GM12891 (cell line): ENCODE measurements at regions not wholly inside any gene's neighbourhood (a gene's known extent, or its start where the extent isn't known, plus 50 kb on each side); places are given as distances from the start of the nearest gene placed in this dataset.

Source experiments
- POLR2A ChIP-seq: IDR thresholded peaks from 2 replicates; pipeline ENCODE4 v1.6.1; 2011; ENCODE audit warnings: low read depth, low read length, control low read depth
- POLR2AphosphoS5 ChIP-seq: IDR thresholded peaks from 2 replicates; pipeline ENCODE4 v1.6.1; 2011; ENCODE audit warnings: low read depth, low read length, control low read depth
- SPI1 ChIP-seq: IDR thresholded peaks from 2 replicates; pipeline ENCODE4 v1.6.1; 2011; ENCODE audit warnings: low read depth, low read length, control low read depth

DNA sequence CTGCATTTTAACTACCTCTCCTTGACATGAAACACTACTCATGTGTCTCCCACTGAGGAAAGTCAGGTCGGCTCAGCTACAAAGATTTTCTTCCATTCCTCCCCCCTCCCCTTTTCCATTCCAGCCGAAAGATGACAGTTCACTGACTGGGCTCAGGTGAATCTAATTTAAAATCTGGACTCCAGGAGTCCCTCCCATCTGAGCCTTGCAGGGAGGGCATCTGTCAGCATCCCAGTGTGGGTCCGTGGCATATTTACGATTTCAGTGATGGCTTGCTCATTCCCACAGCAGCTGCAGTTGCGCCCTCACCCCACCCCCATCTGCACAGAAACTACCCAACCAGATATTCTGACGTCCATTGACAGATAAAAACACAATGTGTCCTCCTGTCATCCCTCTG is 153.7 kb upstream of the ARRDC4 start:
- no peak for TF ChIP-seq POLR2A
- TF ChIP-seq SPI1 = no peak
- TF ChIP-seq POLR2AphosphoS5 = no peak
